Trophoblast cell (in vitro differentiated cells and primary cell): ENCODE measurements at regions not wholly inside any gene's neighbourhood (a gene's known extent, or its start where the extent isn't known, plus 50 kb on each side); places are given as distances from the start of the nearest gene placed in this dataset.

Experiments used
- DNase-seq, 2 donors: peaks; one replicate each; pipeline ENCODE4 v3.0.0-alpha.2; 2016
- H2AFZ ChIP-seq: 2 replicates; pipeline ENCODE4 v1.6.1; 2013; ENCODE audit warnings: low read length, moderate library complexity, mild to moderate bottlenecking; ENCODE audit not compliant: insufficient read depth, poor library complexity
- H2AK5ac ChIP-seq: 2 replicates; pipeline ENCODE4 v1.6.1; 2013; ENCODE audit warnings: mild to moderate bottlenecking, low read length
- H2BK120ac ChIP-seq: 2 replicates; pipeline ENCODE4 v1.6.1; 2013; ENCODE audit warnings: low read length, mild to moderate bottlenecking, moderate library complexity; ENCODE audit not compliant: insufficient read depth, poor library complexity
- H2BK12ac ChIP-seq: 2 replicates; pipeline ENCODE4 v1.6.1; 2013; ENCODE audit warnings: mild to moderate bottlenecking, low read length, moderate library complexity
- H2BK5ac ChIP-seq: 2 replicates; pipeline ENCODE4 v1.6.1; 2013; ENCODE audit warnings: low read length, low read depth, moderate library complexity, mild to moderate bottlenecking; ENCODE audit not compliant: poor library complexity
- H3K14ac ChIP-seq: 2 replicates; pipeline ENCODE4 v1.6.1; 2013; ENCODE audit warnings: mild to moderate bottlenecking, low read length
- H3K18ac ChIP-seq: 2 replicates; pipeline ENCODE4 v1.6.1; 2013; ENCODE audit warnings: mild to moderate bottlenecking, low read length
- H3K23ac ChIP-seq: 2 replicates; pipeline ENCODE4 v1.6.1; 2013; ENCODE audit warnings: low read length
- H3K27ac ChIP-seq: 2 replicates; pipeline ENCODE4 v1.5.1; 2013; ENCODE audit warnings: low read depth, mild to moderate bottlenecking, inconsistent platforms, low read length, moderate library complexity
- H3K27me3 ChIP-seq: 2 replicates; pipeline ENCODE4 v1.6.1; 2013; ENCODE audit warnings: inconsistent platforms, mild to moderate bottlenecking, low read length, moderate library complexity; ENCODE audit not compliant: insufficient read depth
- H3K36me3 ChIP-seq, 2 experiments: 1 replicate in 1 of 2; 2 replicates in 1 of 2; pipeline ENCODE4 v1.6.1; 2013; ENCODE audit warnings: low read length in 2 of 2, mild to moderate bottlenecking in 2 of 2, moderate library complexity in 1 of 2; ENCODE audit not compliant: insufficient read depth in 2 of 2, control insufficient read depth in 1 of 2
- H3K4ac ChIP-seq: 2 replicates; pipeline ENCODE4 v1.6.1; 2013; ENCODE audit warnings: low read depth, mild to moderate bottlenecking, low read length, moderate library complexity
- H3K4me1 ChIP-seq, 2 experiments: 1 replicate in 1 of 2; 2 replicates in 1 of 2; pipeline ENCODE4 v1.6.1; 2013; ENCODE audit warnings: low read length in 2 of 2, mild to moderate bottlenecking in 2 of 2, moderate library complexity in 1 of 2; ENCODE audit not compliant: insufficient read depth in 2 of 2, control insufficient read depth in 1 of 2
- H3K4me2 ChIP-seq: 2 replicates; pipeline ENCODE4 v1.6.1; 2013; ENCODE audit warnings: inconsistent platforms, mild to moderate bottlenecking, low read length, moderate library complexity
- H3K4me3 ChIP-seq: 2 replicates; pipeline ENCODE4 v1.5.1; 2013; ENCODE audit warnings: mild to moderate bottlenecking, low read depth, low read length, inconsistent platforms
- H3K79me1 ChIP-seq: one replicate; pipeline ENCODE4 v1.6.1; 2013; ENCODE audit warnings: low read length
- H3K79me2 ChIP-seq: 2 replicates; pipeline ENCODE4 v1.6.1; 2013; ENCODE audit warnings: low read length, mild to moderate bottlenecking; ENCODE audit not compliant: control insufficient read depth, insufficient read depth, poor library complexity
- H3K9ac ChIP-seq: 2 replicates; pipeline ENCODE4 v1.6.1; 2013; ENCODE audit warnings: mild to moderate bottlenecking, low read length
- H3K9me3 ChIP-seq: 2 replicates; pipeline ENCODE4 v1.6.1; 2013; ENCODE audit warnings: low read depth, mild to moderate bottlenecking, control low read depth, inconsistent platforms, low read length; ENCODE audit not compliant: insufficient read depth
- H4K12ac ChIP-seq: 2 replicates; pipeline ENCODE4 v1.6.1; 2013; ENCODE audit warnings: low read depth, mild to moderate bottlenecking, low read length, moderate library complexity
- H4K8ac ChIP-seq: 2 replicates; pipeline ENCODE4 v1.6.1; 2013; ENCODE audit warnings: low read depth, mild to moderate bottlenecking, low read length, moderate library complexity
- H4K91ac ChIP-seq: one replicate; pipeline ENCODE4 v1.6.1; 2013; ENCODE audit warnings: low read depth, mild to moderate bottlenecking, low read length, moderate library complexity
- WGBS: extraction: QIAGEN DNeasy Blood & Tissue Kit; methylation state at CpG from one replicate; pipeline ENCODE4 v1.1.7; 2013; ENCODE audit warnings: missing lambda C conversion rate; ENCODE audit not compliant: insufficient read length, insufficient coverage; ENCODE audit errors: extremely low coverage; 5-methylcytosine and 5-hydroxymethylcytosine counted together

- Histone ChIP-seq H3K4me2 (no peak overlapping the region), H3K27ac (no peak overlapping the region), H2BK12ac (no peak overlapping the region), H3K4me3 (no peak overlapping the region), H4K12ac (no peak overlapping the region), H2AFZ (no peak overlapping the region), H3K79me2 (no peaks in the 10 kb centered on the region), H3K4ac (no peak overlapping the region), H2BK5ac (no peak overlapping the region), H4K8ac (no peak overlapping the region), H3K27me3 (no peaks in the 10 kb centered on the region), H3K18ac (no peak overlapping the region), H4K91ac (no peak overlapping the region), H3K9ac (no peak overlapping the region), H3K23ac (no peak overlapping the region), H3K4me1 (no peaks in the 10 kb centered on the region), H3K79me1 (peaks cover 6% of the 10 kb centered on the region), H3K9me3 (no peaks in the 10 kb centered on the region), H3K36me3 (no peaks in the 10 kb centered on the region), H3K14ac (no peak overlapping the region), H2AK5ac (no peak overlapping the region), H2BK120ac (no peak overlapping the region)
- WGBS = no CpG with 5 or more reads among the region's 3 CpGs
- no peak for DNase-seq
These were observed 122.6 kb downstream of the TLR4 start for GRCh38 chr9:117826837-117827236.

DNA sequence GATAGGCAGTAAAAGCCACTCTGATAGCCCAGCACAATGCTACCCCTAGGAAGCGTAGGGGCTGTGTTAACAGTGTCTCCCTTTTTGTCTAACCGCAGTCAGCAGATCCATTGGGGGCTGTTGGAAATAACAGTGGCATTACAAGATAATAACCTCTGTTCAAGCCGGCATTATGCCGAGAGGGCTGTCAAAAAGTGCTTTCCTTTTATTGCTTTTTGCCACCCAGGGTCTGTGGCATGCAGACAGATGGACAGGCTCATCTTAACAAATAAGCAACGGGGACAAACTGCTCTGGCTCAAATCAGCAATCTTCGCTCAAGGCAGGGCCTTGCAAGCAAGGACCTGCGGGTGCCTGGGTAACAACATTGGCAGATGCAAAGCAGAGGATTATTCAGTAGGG is 123.3 kb downstream of the TLR4 start:
- no peaks in the 10 kb centered on the region for H3K27me3 ChIP-seq
- H2AK5ac ChIP-seq = no peak overlapping the region
- H4K8ac ChIP-seq = no peak overlapping the region
- H3K14ac ChIP-seq = no peak overlapping the region
- no peaks in the 10 kb centered on the region for H3K36me3 ChIP-seq
- H3K23ac ChIP-seq = no peak overlapping the region
- no peak overlapping the region for H2BK120ac ChIP-seq
- no peak overlapping the region for H4K12ac ChIP-seq
- H2BK5ac ChIP-seq = no peak overlapping the region
- H3K4me2 ChIP-seq = no peak overlapping the region
- H3K27ac ChIP-seq = no peak overlapping the region
- H3K9me3 ChIP-seq = no peaks in the 10 kb centered on the region
- H3K4me1 ChIP-seq = no peaks in the 10 kb centered on the region
- H2BK12ac ChIP-seq = no peak overlapping the region
- no peak for DNase-seq
- H2AFZ ChIP-seq = no peak overlapping the region
- WGBS = no CpG with 5 or more reads among the region's 7 CpGs
- H3K18ac ChIP-seq = no peak overlapping the region
- no peaks in the 10 kb centered on the region for H3K79me2 ChIP-seq
- H3K4me3 ChIP-seq = no peak overlapping the region
- no peak overlapping the region for H3K4ac ChIP-seq
- H4K91ac ChIP-seq = no peak overlapping the region
- H3K9ac ChIP-seq = no peak overlapping the region
- H3K79me1 ChIP-seq = peaks cover 6% of the 10 kb centered on the region

GRCh38 chr9:117828466-117828865 is 124.3 kb downstream of the TLR4 start:
- no peaks in the 10 kb centered on the region for H3K79me2 ChIP-seq
- H3K4me3 ChIP-seq = no peak overlapping the region
- peak overlapping the region; percentile 7 for H2BK120ac ChIP-seq
- DNase-seq = no peak
- H3K4me1 ChIP-seq = no peaks in the 10 kb centered on the region
- H3K23ac ChIP-seq = no peak overlapping the region
- peak overlapping the region; percentile 54 for H2BK12ac ChIP-seq
- H3K9ac ChIP-seq = no peak overlapping the region
- H3K18ac ChIP-seq = no peak overlapping the region
- H4K8ac ChIP-seq = no peak overlapping the region
- no peak overlapping the region for H3K4me2 ChIP-seq
- no peak overlapping the region for H2AK5ac ChIP-seq
- peaks cover 2% of the 10 kb centered on the region for H3K79me1 ChIP-seq
- H3K27me3 ChIP-seq = no peaks in the 10 kb centered on the region
- H2BK5ac ChIP-seq = no peak overlapping the region
- no peak overlapping the region for H3K4ac ChIP-seq
- no peak overlapping the region for H2AFZ ChIP-seq
- no peak overlapping the region for H4K91ac ChIP-seq
- H3K36me3 ChIP-seq = no peaks in the 10 kb centered on the region
- H3K9me3 ChIP-seq = no peaks in the 10 kb centered on the region
- H4K12ac ChIP-seq = no peak overlapping the region
- no peak overlapping the region for H3K14ac ChIP-seq
- H3K27ac ChIP-seq = no peak overlapping the region

- no peak overlapping the region for H3K18ac ChIP-seq
- WGBS = no CpG with 5 or more reads among the region's 1 CpG
These were observed 131.6 kb downstream of the TLR4 start for GRCh38 chr9:117835798-117836197.

More at GRCh38 chr9:117835798-117836197, 131.6 kb downstream of the TLR4 start:
- H3K36me3 ChIP-seq = no peaks in the 10 kb centered on the region
- no peak overlapping the region for H3K23ac ChIP-seq
- no peaks in the 10 kb centered on the region for H3K9me3 ChIP-seq
- H2AFZ ChIP-seq = no peak overlapping the region
- no peaks in the 10 kb centered on the region for H3K79me1 ChIP-seq
- H3K14ac ChIP-seq = no peak overlapping the region
- H3K4me1 ChIP-seq = peaks cover 2% of the 10 kb centered on the region in 2 experiments
- DNase-seq = no peak
- H3K79me2 ChIP-seq = no peaks in the 10 kb centered on the region
- no peak overlapping the region for H4K12ac ChIP-seq
- H3K9ac ChIP-seq = no peak overlapping the region
- no peak overlapping the region for H2BK5ac ChIP-seq
- no peak overlapping the region for H3K4me2 ChIP-seq
- no peak overlapping the region for H3K4ac ChIP-seq
- no peaks in the 10 kb centered on the region for H3K27me3 ChIP-seq
- H3K4me3 ChIP-seq = no peak overlapping the region
- no peak overlapping the region for H2BK12ac ChIP-seq
- no peak overlapping the region for H2BK120ac ChIP-seq
- H3K27ac ChIP-seq = no peak overlapping the region
- no peak overlapping the region for H4K91ac ChIP-seq
- no peak overlapping the region for H4K8ac ChIP-seq
- H2AK5ac ChIP-seq = no peak overlapping the region
